Testis (tissue), 2 donors: ENCODE measurements at regions not wholly inside any gene's neighbourhood (a gene's known extent, or its start where the extent isn't known, plus 50 kb on each side); places are given as distances from the start of the nearest gene placed in this dataset.

Source experiments
- CTCF ChIP-seq, 3 experiments: fragments of 450-650 bp in 2 of 3; fragments of 200-600 bp in 1 of 3; sonication (generic) in 1 of 3; IDR thresholded peaks; one replicate each; pipeline ENCODE4 v1.5.1; 2016 to 2019; ENCODE audit warnings: antibody characterized with exemption in 3 of 3, mild to moderate bottlenecking in 2 of 3, moderate library complexity in 1 of 3
- POLR2A ChIP-seq: fragments of 450-650 bp; IDR thresholded peaks from one replicate; pipeline ENCODE4 v1.6.1; 2017; ENCODE audit warnings: antibody characterized with exemption, mild to moderate bottlenecking, moderate library complexity

DNA sequence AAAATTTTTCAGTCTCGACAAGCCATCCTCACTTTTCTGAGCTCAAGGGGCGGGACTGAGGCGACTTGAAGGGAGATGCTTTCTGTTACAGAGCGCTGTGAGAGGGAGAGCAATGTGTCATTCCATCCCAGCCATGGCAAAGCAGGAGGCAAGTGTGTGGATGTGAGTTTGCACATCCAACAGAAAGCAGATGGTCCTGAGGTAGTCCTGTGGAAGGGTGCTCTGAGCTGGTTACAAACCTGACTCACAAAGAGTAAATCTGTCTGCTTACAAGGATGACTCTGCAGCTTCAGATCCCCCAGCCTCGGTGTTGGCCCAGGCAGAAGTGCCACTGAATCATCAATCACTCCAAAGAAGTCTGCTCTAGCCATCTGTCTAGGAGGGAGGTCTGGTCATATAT is 482.0 kb upstream of the DCC start:
- TF ChIP-seq CTCF (IDR thresholded peaks at IDR 0.05) (no peak), POLR2A (no peak)
